AML-193 (cell line): ENCODE measurements at regions not wholly inside any gene's neighbourhood (a gene's known extent, or its start where the extent isn't known, plus 50 kb on each side); places are given as distances from the start of the nearest gene placed in this dataset.
A peak's percentile ranks its signal among the peaks of the same experiment; 100 is the strongest.

Experiments
- DNase-seq, 2 experiments: peaks; one replicate each; lab custom pipeline; 2025; lab: John Stamatoyannopoulos, UW

DNA sequence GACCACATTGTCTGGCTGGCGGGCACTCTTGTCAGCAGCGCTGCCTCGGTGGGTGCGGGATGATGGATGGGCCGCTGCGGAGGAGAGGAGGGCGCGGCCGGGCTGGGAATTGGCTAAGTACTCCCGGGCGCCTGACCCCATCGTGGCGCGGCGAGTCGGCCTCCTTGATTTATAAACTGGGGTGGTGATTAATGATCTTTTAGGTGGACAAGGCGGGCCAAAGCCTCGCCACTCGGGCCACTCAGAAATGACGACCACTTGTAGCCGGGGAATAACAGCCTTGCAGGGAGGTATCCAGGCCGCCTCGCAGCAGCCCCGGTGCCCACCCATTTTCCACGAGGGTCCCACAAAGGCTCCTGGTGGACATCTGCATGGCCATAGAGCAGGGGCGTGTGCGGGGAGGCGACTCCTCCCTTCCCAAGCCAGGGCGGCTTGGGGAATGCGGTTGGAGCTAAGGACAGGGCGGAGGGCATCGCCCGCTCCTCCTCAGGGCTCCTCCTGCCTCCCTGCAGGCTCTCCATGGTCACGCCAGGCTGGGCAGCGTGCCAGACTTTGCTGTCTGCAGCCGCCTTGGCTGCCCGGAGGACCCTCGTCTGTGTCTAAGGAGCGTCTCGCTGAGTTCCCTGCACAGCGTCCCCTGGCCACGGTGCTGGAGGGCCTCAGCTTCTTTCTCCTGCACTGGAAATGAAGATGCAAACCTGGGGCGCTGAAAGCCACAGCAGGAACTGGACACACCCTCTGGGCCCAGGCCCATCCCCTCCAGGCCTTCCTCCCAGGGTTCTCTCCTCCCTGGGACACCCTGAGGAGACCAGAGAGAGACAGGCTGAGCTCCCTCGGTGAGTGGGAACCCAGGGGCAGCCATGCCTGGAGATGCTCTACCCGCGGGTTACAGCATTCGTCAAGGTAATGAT, 287.4 kb upstream of the IRX4 start:
- no peak for DNase-seq

DNA sequence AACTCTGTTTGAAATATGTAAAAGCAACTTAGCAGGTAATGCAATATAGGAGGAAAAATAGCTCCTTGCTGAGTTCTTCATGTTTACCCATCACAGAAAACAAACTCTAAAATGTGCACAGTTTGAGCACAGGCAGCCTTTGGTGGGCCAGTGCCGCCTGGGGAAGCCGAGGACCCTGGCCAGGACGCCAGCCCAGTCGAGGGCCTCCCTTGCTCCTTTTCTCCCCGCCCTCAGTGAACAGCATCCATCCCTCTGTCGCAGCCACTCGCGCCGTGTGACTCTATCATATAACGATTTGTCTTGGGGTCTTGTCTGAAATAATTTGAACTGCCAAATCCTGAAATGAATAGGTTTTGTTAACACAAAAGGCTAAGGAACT, 286.7 kb upstream of the IRX4 start:
- no peak for DNase-seq

DNA sequence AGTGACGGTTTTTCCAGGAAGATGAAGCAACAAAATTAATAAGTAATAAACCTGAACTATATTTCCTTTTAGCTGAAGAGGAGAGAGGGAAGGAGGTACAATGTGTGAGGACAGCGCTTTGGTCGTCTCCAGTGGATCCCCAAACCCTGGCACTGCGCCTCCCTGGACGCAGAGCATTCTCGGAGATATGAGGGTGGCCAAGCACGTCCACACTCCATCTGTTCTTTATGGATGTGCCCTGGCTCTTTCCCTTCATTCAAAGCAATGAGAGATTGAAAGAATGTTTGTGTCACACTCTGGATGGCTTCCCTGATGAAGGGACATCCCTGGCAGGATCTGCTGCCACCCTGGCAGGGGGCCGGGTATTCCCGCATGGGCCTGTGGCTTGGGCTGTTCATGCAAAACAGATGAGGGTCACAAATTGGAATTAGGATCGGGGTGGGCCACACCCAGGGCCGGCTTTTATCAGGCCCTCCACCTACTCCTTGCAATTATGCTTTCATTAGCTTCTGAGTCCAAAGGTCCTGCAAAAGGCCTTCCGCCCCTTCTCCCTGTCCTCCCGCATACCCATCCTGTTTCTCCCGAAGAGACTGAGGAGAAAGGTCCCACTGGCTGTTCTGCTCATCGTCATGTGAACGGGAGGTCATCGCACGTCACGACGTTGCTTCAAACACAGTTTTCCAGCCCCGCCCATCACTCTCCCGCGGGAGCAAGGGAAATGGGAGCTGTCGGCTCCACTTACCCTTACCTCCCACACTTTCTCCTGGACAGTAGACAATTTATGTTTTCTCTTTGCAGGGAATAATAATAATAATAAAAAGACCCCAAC, 286.1 kb upstream of the IRX4 start:
- DNase-seq = no peak

DNA sequence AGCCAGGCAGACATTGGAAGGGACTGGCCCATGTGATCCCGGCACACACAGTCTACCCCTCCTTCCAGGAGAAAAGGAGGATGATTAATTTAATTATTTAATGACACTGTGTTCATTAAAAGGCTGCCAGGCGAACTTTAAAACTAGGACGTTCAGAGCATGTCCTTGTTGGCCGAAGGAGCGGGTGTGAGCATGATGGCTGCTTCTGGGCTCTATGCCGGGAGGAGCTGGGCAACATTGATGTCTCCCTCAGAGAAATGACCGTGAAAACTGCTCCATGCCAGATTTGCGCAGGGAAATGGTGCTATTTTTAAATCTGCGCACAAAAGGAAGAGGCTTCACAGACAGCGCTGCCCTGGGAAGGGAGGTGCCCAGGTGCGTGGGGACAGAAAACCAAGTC, 284.9 kb upstream of the IRX4 start:
- DNase-seq = no peak

DNA sequence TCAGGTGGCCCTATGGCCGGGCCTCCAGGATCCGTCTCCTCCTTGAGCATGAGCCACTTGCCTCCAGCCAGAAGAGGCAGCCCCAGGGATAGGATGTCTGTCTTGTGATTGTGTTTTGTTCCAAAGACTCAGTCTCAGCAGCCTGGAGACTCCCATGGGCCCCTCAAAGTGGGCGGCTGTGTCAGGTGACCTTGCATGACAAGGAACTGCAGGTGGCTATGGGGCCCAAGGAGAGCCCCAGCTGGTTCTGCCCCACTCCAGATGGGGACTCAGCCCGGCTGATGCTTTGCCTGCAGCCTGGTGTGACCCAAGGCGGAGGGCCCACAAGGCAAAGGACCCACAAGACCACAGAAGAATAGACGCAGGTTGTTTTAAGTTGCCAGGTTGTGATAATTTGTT, 284.3 kb upstream of the IRX4 start:
- DNase-seq = no peak

DNA sequence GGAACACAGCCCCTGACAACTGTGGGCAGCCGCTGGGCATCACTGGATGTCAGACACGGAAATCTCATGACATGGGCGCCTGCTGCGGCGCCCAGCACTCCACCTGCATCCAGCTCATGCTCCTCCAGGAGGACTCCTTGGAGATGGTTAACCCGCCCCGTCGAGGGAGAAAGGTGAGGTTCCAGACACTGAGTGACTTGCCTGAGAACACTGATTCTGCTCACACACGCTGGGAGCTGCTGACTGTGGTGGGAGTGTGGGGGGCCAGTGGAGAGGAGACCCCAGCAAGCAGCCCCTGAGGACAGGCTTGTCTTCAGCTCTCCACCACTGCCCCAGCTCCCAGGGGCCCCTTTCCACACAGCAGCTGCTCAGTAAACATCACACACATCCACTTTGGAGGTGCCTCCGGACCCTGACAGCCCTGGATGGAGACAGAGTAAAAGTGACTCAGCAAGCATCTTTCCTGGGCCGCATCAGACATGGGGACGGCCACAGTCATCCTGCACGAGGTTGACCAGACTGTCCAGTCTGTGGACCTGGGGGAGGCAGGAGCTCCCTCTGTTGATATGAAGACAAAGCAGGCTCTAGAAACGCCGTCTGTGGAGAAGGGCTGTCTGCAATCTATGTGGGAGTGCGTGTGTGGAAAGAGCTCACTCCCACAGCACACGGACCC, 283.7 kb upstream of the IRX4 start:
- DNase-seq = no peak

DNA sequence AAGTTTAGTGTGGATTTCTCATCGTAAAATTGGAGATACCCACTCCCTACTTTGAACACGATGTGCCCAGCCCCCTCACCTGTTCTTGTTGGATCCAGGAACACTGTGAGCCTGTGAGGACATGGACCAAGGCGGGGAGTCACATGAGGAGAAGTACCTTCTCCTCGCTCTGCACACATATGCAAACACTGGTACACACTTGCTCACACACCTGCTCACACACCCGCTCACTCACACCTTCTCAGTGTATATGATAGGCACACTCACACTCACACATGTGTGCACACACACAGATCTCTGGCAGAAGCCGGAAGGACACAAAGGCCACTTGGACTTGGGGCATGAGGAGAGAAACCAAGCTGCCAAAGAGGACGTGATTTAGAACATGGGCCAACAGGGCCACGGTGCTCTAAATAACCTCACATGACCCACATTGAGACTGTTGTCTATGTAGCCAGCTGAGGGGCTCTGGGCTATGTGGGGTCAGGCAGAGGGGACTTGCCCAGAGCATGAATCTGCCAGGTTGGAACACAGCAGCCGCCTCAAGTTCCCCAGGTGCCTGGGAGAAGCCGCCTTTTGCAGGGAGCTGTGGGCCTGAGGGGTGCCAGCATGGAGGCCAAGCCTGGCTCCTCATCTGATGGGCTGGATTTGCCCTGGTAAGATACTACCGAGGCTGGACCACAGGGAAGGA, 283.0 kb upstream of the IRX4 start:
- no peak for DNase-seq

DNA sequence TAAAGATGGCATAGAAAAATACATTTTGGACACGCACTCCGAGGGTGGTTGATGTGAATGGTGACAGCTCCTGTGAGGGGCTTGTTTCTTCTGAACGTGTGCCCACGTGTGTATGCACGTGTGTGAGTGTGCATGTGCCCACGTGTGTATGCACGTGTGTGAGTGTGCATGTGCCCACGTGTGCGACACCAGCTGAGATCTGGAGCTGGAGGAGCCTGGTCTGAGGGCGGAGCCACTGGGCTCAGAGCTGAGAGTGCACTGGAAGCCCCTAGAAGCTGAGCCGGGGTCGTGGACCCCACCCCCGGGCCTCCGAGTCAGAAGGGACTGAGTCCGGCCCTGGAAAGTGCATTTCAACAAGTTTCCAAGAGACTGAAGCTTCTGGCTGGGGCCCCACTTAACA, 282.5 kb upstream of the IRX4 start:
- DNase-seq = no peak

DNA sequence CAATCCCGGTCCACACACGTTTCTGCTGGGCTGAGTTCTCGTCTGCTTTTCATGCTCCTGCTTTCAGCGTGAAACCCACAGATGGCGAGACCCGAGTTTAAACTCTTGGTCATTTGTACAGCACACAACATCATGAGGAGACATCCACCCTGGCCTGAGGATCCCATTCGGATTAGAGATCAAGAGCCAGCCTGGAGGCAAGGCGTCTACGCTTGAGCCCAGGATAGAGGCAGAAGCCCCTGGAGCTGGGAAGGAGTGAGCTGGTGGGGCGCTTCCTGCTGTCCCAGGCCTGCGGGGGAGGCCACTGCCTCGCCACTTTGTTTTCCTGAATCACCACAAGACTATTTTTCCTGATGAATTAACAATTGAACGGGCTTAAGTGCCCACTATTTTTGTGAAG, 281.9 kb upstream of the IRX4 start:
- DNase-seq = no peak

DNA sequence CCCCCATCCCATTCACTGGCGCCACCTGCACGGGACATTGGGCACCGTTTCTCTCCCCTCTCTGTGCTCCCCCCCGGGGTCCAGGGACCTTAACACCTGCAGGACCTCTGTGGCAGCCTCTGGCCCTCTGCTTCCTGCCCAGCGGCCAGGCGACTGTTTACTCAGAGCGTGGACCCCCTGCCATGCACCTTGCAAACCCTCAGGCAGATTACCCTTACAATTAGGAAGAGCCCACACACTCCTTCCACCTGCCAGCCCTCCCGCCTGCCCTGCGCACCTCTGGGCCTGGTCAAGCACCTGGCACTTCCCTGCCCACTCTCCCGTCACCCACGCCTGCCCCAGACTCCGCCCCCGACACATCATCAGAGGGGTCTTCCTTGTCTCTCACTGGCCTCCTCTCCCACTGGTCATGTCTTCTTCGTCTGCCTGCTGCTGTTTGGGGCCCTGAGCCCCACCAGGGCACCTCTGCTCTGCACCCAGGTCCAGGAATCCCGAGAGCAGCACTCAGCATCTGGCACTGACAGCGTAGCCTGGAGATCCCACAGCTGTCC, 281.3 kb upstream of the IRX4 start:
- DNase-seq = no peak

DNA sequence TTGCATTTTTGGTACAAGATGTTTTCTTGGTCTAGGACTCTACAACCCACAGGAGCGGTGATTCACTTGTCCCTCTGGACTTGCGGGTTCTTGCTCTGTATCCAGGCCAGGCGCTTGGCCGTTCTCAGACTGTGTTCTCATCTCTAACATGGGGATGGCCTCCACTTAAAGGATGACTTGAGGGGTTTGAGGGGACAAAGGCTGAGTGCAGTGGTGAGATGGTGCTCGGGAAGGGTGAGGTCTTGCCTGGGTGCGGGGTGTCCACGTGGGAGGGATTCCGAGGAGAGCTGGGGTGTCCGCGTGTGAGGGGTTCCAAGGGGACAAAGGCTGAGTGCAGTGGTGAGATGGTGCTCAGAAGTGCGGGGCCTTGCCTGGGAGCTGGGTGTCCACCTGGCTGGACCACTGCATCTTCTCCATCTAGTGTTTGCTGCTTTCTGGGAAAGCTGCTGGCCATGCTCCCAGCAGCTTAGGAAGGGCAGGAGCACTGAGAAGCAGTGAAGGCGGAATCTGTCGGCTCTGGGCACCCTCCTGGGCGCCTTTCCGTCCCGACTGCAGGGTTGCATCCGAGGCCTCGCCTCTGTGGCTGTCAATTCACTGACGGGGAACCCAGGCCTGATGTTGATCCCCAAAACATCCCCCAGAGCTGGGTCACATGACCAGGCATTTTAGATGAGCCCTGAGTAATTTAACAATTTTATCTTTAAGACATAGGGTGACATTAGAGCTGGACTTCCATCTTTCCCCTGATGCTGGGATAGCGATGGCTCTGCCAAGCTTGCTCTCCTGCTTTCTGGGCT, 280.5 kb upstream of the IRX4 start:
- no peak for DNase-seq

DNA sequence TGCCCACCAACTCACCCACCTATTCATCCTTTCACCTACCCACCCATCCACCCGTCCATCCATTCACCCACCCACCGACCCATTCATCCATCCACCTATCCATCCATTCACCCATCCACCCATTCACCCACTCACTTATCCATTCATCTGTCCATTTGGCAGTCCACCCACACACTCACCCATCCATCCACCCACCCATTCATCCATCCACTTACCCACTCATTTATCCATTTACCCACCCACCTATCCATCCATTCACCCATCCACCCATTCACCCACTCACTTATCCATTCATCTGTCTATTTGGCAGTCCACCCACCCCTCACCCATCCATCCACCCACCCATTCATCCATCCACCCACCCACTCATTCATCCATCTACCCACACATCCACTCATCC, 278.1 kb upstream of the IRX4 start:
- no peak for DNase-seq

DNA sequence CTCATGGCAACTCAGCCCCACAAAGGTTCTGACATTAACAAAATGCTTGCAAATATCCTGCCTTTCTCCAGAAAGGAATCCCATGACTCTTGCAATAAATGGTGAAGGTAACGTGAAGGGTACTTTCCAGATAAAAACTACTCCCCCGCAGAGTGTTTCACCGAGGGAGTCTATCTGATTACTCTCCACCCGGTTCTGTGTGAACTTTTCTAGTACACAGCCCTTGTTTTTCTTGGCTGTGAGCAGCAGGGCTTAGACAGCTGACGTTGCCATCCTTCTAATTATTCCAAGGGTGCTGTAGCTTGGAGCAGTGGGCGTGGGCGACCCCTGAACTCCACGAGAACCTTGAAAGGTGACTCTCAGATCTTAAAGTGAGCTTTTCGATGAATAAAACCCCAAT, 276.0 kb upstream of the IRX4 start:
- DNase-seq = no peak

DNA sequence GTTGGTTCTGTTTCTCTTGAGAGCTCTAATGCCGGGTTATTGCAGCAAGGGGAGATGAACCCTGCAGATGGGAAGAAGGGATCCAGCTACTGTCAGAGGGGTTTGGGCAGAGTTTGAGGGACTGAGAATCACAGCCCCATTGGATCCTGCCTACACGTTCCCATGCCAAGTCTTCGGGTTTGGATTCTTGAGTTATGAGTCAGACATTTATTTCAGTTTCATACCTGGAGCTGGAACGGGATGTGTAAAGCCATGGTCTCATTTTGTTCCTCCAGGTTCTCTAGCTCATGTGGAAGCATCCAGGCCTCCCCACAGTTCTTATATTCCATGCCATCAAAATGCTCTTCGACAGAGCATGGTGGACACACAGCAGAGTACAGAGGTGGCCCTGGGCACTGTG, 275.4 kb upstream of the IRX4 start:
- no peak for DNase-seq

DNA sequence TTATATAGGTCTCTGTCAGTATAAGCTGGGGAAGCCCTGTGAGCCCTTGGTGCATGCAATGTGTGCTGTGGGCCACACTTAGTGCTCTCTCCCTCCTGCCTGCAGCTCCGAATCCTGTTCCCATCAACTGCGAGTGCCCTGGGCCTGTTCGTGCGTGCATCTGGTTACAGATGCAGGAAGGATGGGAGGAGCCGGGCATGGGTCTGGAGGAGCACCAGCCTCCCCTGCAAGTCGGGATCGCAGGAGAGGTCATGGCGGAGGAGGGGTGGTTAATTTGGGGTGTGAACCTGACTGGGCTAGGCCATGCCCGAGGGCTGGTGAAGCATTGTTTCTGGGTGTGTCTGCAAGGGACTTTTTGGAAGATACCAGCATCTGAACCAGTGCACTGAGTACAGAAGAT, 274.6 kb upstream of the IRX4 start:
- no peak for DNase-seq

DNA sequence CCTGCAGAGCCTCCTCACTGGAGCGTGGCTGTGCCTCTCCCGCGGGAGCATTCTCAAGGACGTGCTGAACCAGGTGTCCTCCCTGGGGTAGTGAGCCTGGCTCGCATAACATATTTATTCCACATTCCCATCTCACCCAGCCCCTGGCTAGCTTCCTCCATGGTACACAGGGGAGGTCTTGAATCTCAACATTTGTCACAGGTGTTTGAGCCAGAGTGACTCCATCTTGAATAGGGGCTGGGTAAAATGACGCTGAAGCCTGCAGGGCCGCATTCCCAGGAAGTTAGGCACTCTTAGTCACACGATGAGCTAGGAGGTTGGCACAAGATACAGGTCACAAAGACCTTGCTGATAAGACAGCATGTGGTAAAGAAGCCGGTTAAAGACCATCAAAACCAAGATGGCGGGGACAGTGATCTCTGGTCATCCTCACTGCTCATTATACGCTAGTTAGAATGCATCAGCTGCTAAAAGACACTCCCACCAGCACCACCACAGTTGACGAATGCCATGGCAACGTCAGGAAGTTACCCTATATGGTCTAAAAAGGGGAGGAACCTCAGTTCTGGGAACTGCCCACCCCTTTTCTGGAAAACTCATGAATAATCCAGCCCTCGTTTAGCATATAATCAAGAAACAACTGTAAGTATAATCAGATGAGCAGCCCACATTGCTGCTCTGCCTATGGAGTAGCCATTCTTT, 273.8 kb upstream of the IRX4 start:
- no peak for DNase-seq

DNA sequence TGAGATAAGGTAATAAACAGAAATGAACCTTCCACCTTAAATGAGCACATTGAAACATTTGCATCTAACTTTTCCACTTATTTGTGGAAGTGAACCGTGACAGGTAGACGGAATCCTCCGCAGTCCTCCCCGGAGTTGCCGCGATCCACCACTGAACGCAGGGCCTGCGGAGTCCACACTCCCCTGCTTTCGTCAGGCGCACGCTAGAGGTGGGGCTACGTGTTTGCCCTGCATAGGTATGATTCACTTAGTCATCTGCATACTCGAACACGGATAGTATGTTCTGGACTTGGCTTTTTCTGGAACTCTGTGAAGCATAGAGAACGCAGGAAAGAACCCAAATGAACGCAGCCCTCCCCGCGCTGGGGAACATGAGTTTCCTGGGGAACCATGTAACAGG, 272.8 kb upstream of the IRX4 start:
- DNase-seq = no peak

DNA sequence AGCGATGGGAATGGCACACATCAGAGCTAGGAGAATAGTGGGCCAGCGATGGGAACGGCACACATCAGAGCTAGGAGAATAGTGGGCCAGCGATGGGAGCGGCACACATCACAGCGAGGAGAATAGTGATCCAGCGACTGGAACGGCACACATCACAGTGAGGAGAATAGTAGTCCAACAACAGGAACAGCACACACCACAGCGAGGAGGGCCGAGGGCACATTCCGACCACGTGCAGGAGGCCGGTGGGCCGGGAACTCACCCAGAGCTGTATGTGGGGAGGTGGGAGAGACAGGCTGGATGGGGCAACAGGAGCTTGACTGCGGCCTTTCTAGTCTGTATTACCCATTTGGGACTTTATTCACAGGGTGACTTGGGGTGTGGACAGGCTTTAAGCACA, 271.1 kb upstream of the IRX4 start:
- no peak for DNase-seq

DNA sequence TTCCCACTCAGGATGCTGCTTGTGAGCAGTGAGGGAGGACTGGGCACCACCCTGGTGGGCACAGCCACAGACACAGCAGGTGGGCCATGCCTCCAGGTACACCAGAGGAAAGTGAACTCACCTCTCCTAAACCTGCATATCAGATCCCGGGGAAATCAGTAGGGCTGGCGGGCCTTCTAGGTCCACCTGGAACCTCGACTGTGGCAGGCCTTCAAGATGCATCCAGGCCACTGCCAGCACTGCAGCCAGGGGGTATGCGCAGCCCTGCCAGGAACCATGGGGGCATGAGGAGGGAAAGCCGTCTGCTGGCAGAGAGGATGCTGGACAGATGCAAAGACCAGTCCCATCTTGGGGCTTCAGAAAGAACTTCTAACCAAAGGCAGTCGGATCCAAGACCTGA, 270.6 kb upstream of the IRX4 start:
- no peak for DNase-seq

DNA sequence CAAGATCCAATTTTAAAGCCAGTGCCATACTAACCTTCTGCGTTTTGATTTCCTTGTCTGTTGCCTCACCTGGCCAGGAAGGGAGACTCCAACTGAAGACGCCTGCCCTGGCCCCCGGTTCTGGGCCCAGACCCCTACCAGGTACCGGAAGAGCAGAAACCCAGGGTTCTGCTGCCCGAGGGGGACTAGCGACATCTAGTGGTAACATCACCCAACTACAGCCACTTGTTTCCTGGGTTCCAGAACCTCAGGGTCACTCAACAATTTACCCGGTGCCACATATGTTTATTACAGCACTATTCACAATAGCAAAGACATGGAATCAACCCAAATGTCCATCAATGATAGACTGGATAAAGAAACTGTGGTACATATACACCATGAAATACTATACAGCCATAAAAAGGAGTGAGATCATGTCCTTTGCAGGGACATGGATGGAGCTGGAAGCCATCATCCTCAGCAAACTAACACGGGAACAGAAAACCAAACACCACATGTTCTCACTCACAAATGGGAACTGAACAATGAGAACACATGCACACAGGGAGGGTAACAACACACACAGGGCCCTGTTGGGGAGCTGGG, 268.7 kb upstream of the IRX4 start:
- peak; percentile 1 to 7 for DNase-seq
